ENCODE measurements at regions not wholly inside any gene's neighbourhood (a gene's known extent, or its start where the extent isn't known, plus 50 kb on each side); places are given as distances from the start of the nearest gene placed in this dataset.

DNA sequence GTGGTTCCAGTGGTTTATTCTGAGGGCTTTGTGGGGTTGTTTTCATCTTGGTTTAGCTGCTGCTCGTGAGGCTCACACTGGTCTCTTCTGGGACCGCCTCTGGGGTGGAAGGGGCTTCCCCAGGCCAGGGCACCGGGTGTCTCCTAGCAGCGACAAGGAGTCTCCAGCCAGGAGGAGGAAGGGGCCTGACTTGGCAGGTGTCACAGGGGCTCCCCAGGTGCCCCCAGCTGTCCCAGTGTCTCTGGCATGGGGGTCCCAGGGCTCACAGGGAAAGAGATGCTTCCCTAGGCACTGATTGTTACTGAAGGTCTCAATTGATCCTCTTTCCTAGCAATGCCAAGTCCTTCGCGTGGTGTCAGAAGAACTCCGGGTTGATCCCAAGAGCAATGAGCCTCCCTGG lies 241.1 kb upstream of the IRX4 start:
- no peak overlapping the region for H3K27ac Mint-ChIP-seq
- peaks cover 31% of the 10 kb centered on the region for H3K27me3 Mint-ChIP-seq (ENCODE audit: low read depth, poor library complexity)
- TF ChIP-seq CTCF (IDR thresholded peaks at IDR 0.05) = no peak
- H3K9me3 Mint-ChIP-seq = peaks cover 29% of the 10 kb centered on the region
- peaks cover 20% of the 10 kb centered on the region for H3K4me1 Mint-ChIP-seq
- no peak overlapping the region for H3K4me3 Mint-ChIP-seq
- no peaks in the 10 kb centered on the region for H3K36me3 Mint-ChIP-seq (ENCODE audit: low read depth)
- DNase-seq = no peak

- no peak for DNase-seq
- H3K27me3 Mint-ChIP-seq (ENCODE audit: low read depth, poor library complexity) = peaks cover 48% of the 10 kb centered on the region
- H3K9me3 Mint-ChIP-seq = peaks cover 37% of the 10 kb centered on the region
- no peaks in the 10 kb centered on the region for H3K36me3 Mint-ChIP-seq (ENCODE audit: low read depth)
- no peak for TF ChIP-seq CTCF (IDR thresholded peaks at IDR 0.05)
- H3K4me1 Mint-ChIP-seq = peaks cover 9% of the 10 kb centered on the region
- no peak overlapping the region for H3K4me3 Mint-ChIP-seq
- no peak overlapping the region for H3K27ac Mint-ChIP-seq
Measured at GRCh38 chr5:2120361-2120760, 237.6 kb upstream of the IRX4 start.

DNA sequence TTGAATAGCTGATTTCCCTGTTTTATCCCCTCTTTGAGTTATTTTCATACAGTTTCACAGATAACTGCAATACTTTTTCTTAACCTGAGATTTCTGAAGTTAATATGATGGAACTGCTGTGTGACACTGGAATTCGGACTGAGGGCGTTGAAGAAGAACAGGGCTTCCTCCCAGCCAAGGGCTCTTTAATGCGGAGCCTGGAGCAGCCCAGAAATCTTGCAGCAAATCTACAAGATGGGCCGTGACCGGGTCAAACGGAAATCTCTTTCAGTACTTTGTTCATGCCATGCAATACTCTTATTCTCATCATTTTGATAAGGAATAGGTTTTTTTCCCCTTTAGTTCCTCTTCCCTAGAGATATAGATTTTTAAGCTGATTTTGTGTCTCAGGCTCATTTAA lies 236.8 kb upstream of the IRX4 start:
- no peak for DNase-seq

GRCh38 chr5:2113348-2114131 lies 230.8 kb upstream of the IRX4 start:
- peaks cover 36% of the 10 kb centered on the region for H3K27me3 Mint-ChIP-seq (ENCODE audit: low read depth, poor library complexity)
- TF ChIP-seq CTCF (IDR thresholded peaks at IDR 0.05) = no peak
- no peak for DNase-seq
- H3K9me3 Mint-ChIP-seq = peaks cover 16% of the 10 kb centered on the region
- H3K27ac Mint-ChIP-seq = no peak overlapping the region
- H3K4me3 Mint-ChIP-seq = no peak overlapping the region
- H3K4me1 Mint-ChIP-seq = peaks cover 20% of the 10 kb centered on the region
- no peaks in the 10 kb centered on the region for H3K36me3 Mint-ChIP-seq (ENCODE audit: low read depth)

More for the DNA sequence above, 236.8 kb upstream of the IRX4 start:
- no peak for TF ChIP-seq CTCF (IDR thresholded peaks at IDR 0.05)
- peaks cover 6% of the 10 kb centered on the region for H3K4me1 Mint-ChIP-seq
- H3K4me3 Mint-ChIP-seq = no peak overlapping the region
- peaks cover 42% of the 10 kb centered on the region for H3K9me3 Mint-ChIP-seq
- H3K36me3 Mint-ChIP-seq (ENCODE audit: low read depth) = no peaks in the 10 kb centered on the region
- no peak overlapping the region for H3K27ac Mint-ChIP-seq
- H3K27me3 Mint-ChIP-seq (ENCODE audit: low read depth, poor library complexity) = peaks cover 47% of the 10 kb centered on the region

DNA sequence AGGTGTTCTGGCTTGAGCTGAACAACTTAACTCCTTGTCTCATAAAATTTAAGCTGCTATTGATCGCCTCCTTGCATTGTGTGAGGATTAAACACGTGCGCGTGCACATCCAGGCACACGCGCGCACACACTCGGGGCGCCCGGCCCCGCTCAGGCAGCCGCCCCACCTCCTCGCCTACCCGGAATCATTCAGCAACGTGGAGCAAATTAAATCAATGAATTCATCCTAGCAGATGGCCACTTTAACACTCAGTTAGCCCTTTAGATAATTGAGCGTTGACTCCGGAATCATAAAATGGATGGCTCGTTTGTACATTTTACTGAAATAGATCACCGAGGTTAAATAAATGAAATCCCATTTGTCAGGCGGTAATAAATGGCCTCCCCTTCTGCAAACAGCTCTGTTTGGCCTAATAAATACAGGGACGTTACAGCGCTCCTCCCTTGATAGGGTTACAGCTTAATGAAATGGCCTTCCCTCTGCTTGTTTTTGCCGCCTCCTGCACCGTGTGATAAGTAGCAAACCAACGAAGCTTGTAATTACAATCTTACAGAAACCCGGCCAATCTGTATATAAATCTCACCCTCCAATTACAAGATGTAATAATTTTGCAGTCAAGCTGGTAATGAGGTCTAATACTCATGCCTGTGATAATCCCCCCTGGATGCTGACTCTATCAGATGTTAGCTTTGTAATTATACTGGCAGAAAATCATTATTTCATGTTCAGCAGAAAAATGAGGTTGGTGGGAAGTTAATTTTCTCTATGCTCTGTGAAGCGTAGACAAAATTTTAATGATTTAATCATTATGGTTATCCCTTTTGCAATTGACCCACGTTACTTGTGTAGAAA lies 229.7 kb upstream of the IRX4 start:
- no peak overlapping the region for H3K27ac Mint-ChIP-seq
- DNase-seq = no peak
- peaks cover 28% of the 10 kb centered on the region for H3K27me3 Mint-ChIP-seq (ENCODE audit: low read depth, poor library complexity)
- no peaks in the 10 kb centered on the region for H3K36me3 Mint-ChIP-seq (ENCODE audit: low read depth)
- peaks cover 20% of the 10 kb centered on the region for H3K4me1 Mint-ChIP-seq
- TF ChIP-seq CTCF (IDR thresholded peaks at IDR 0.05) = no peak
- peaks cover 16% of the 10 kb centered on the region for H3K9me3 Mint-ChIP-seq
- H3K4me3 Mint-ChIP-seq = no peak overlapping the region
